ENCODE measurements at regions not wholly inside any gene's neighbourhood (a gene's known extent, or its start where the extent isn't known, plus 50 kb on each side); places are given as distances from the start of the nearest gene placed in this dataset.

- Histone ChIP-seq H3K27ac (no peak overlapping the region), H3K36me3 (no peaks in the 10 kb centered on the region), H3K9me3 (no peaks in the 10 kb centered on the region), H3K4me3 (no peak overlapping the region), H3K4me1 (no peaks in the 10 kb centered on the region), H3K27me3 (replicated peaks in 1 of 7) (no peaks in the 10 kb centered on the region)
- TF ChIP-seq POLR2AphosphoS5 (IDR thresholded peaks at IDR 0.05) (no peak), CTCF (IDR thresholded peaks at IDR 0.05 in 8 of 11, conservative IDR thresholded peaks at IDR 0.05 in 3 of 11) (no peak), POLR2A (IDR thresholded peaks at IDR 0.05) (no peak)
- 77 to 86% (median 82%) methylated on average over 7 of the region's 7 CpGs for WGBS, 5 donors
- intact Hi-C loops (cut with DNase I; ENCODE audit: low total_unique reads) = no loop called here
- DNase-seq = no peak
Observed at GRCh38 chr9:105082843-105083242, 154.9 kb upstream of the ABCA1 start.

- no peaks in the 10 kb centered on the region for H3K9me3 ChIP-seq
- no peaks in the 10 kb centered on the region for H3K36me3 ChIP-seq
- no peak for DNase-seq
- no peak overlapping the region for H3K4me3 ChIP-seq
- no peak overlapping the region for H3K27ac ChIP-seq
- no peaks in the 10 kb centered on the region for H3K4me1 ChIP-seq
- WGBS, 5 donors = 53 to 79% (median 70%) methylated on average over 2 of the region's 2 CpGs
- no peak for TF ChIP-seq CTCF (IDR thresholded peaks at IDR 0.05 in 8 of 11, conservative IDR thresholded peaks at IDR 0.05 in 3 of 11)
- TF ChIP-seq POLR2A (IDR thresholded peaks at IDR 0.05) = no peak
- H3K27me3 ChIP-seq (replicated peaks in 1 of 7) = no peaks in the 10 kb centered on the region
- intact Hi-C loops (cut with DNase I; ENCODE audit: low total_unique reads) = no loop called here
Observed at GRCh38 chr9:105083256-105083655, 155.3 kb upstream of the ABCA1 start.

GRCh38 chr9:105087910-105088898, 156.2 kb upstream of the SLC44A1 start:
- intact Hi-C loops (cut with DNase I; ENCODE audit: low total_unique reads) = no loop called here
- TF ChIP-seq CTCF (IDR thresholded peaks at IDR 0.05 in 8 of 11, conservative IDR thresholded peaks at IDR 0.05 in 3 of 11) (no peak), POLR2AphosphoS5 (IDR thresholded peaks at IDR 0.05) (no peak), POLR2A (IDR thresholded peaks at IDR 0.05) (no peak)

GRCh38 chr9:105089874-105090273, 154.6 kb upstream of the SLC44A1 start:
- 76 to 91% (median 88%) methylated on average over 5 of the region's 5 CpGs for WGBS, 5 donors
- Histone ChIP-seq H3K27ac (no peak overlapping the region), H3K36me3 (no peaks in the 10 kb centered on the region), H3K4me3 (no peak overlapping the region), H3K9me3 (peaks cover 0 to 5% (median 0%) of the 10 kb centered on the region in 8 donors), H3K4me1 (no peaks in the 10 kb centered on the region), H3K27me3 (replicated peaks in 1 of 7) (no peaks in the 10 kb centered on the region)
- intact Hi-C loops (cut with DNase I; ENCODE audit: low total_unique reads) = no loop called here
- TF ChIP-seq CTCF (IDR thresholded peaks at IDR 0.05 in 8 of 11, conservative IDR thresholded peaks at IDR 0.05 in 3 of 11) = no peak
- TF ChIP-seq POLR2A (IDR thresholded peaks at IDR 0.05) = no peak
- TF ChIP-seq POLR2AphosphoS5 (IDR thresholded peaks at IDR 0.05) = no peak
- DNase-seq = no peak

More at GRCh38 chr9:105087910-105088898, 156.2 kb upstream of the SLC44A1 start:
- Histone ChIP-seq H3K27me3 (replicated peaks in 1 of 7) (no peaks in the 10 kb centered on the region), H3K9me3 (peaks cover 0 to 5% (median 0%) of the 10 kb centered on the region in 8 donors), H3K36me3 (no peaks in the 10 kb centered on the region), H3K27ac (no peak overlapping the region), H3K4me3 (no peak overlapping the region), H3K4me1 (no peaks in the 10 kb centered on the region)
- 57 to 86% (median 71%) methylated on average over 4 of the region's 4 CpGs for WGBS, 5 donors
- DNase-seq = no peak
